Fibroblast of mammary gland (primary cell): ENCODE measurements at regions not wholly inside any gene's neighbourhood (a gene's known extent, or its start where the extent isn't known, plus 50 kb on each side); places are given as distances from the start of the nearest gene placed in this dataset.

ENCODE experiments used
- DNase-seq: peaks from one replicate; pipeline ENCODE4 v3.0.0-alpha.2; 2010; ENCODE audit warnings: low read depth
- H3K4me3 ChIP-seq: 2 replicates; pipeline ENCODE4 v1.5.1; 2011; ENCODE audit warnings: low read depth, mild to moderate bottlenecking, low read length, moderate library complexity; ENCODE audit not compliant: control insufficient read depth
- CTCF ChIP-seq: conservative IDR thresholded peaks from 2 replicates; pipeline ENCODE4 v1.5.1; 2011; ENCODE audit warnings: low read depth, low read length, inconsistent platforms; ENCODE audit not compliant: control insufficient read depth, insufficient read depth

GRCh38 chr20:24718277-24718676, 230.8 kb upstream of the CST7 start:
- TF ChIP-seq CTCF, result no peak
- no peak for DNase-seq
- no peak overlapping the region for H3K4me3 ChIP-seq

GRCh38 chr20:24718696-24719095, 230.4 kb upstream of the CST7 start:
- TF ChIP-seq CTCF, result no peak
- DNase-seq, result no peak
- no peak overlapping the region for H3K4me3 ChIP-seq

GRCh38 chr20:24720957-24721356, 228.1 kb upstream of the CST7 start:
- H3K4me3 ChIP-seq, result no peak overlapping the region
- no peak for TF ChIP-seq CTCF
- DNase-seq, result no peak

GRCh38 chr20:24721891-24722568, 227.0 kb upstream of the CST7 start:
- H3K4me3 ChIP-seq, result no peak overlapping the region
- DNase-seq, result no peak
- no peak for TF ChIP-seq CTCF

GRCh38 chr20:24722586-24722985, 226.5 kb upstream of the CST7 start:
- no peak for TF ChIP-seq CTCF
- no peak overlapping the region for H3K4me3 ChIP-seq
- no peak for DNase-seq

- no peak for DNase-seq
- TF ChIP-seq CTCF, result no peak
- H3K4me3 ChIP-seq, result no peak overlapping the region
These were observed 225.9 kb upstream of the CST7 start for GRCh38 chr20:24723186-24723585.
